Transverse colon (tissue), 1 donor: ENCODE measurements at regions not wholly inside any gene's neighbourhood (a gene's known extent, or its start where the extent isn't known, plus 50 kb on each side); places are given as distances from the start of the nearest gene placed in this dataset.

ENCODE experiments used
- EP300 ChIP-seq: sonication (generic); formaldehyde crosslinking; IDR thresholded peaks from one replicate; pipeline ENCODE4 v1.6.1; 2017; ENCODE audit warnings: antibody characterized with exemption, low read depth
- POLR2A ChIP-seq: fragments of 450-650 bp; IDR thresholded peaks from one replicate; pipeline ENCODE4 v1.6.1; 2016; ENCODE audit warnings: antibody characterized with exemption, mild to moderate bottlenecking, moderate library complexity

DNA sequence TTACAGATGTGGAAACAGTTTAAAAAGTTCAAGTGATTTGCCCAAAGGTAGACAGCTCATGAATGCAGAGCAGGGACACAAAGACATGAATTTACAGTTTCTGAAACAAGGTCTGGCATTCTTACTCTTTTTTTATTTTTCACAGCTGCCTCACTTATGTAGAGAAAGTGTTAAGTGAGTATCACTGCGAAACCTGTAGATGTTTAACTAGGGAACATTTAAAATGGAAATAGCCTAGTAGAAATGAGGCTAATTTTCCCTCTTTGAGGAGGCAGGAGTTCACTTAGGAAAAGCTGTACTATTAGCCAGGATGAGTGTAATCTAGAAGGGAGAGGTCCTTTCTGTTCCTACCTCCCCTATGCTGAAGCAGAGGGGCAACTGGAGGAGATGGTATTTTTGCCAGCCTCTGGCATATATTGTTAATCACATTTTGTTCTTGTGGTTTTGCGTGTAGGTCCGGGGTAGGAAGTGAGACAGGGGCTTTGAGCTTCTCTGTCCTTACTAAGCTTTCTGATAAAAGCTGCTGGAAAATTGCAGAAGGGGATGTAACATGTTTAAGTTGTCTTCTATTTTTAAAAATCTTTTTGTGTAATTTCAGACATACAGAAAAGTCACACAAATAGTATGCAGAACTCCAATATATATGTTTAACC lies 492.8 kb upstream of the NR3C2 start:
- TF ChIP-seq EP300 (no peak), POLR2A (no peak)
